ENCODE measurements at regions not wholly inside any gene's neighbourhood (a gene's known extent, or its start where the extent isn't known, plus 50 kb on each side); places are given as distances from the start of the nearest gene placed in this dataset.
"Not testable (repeated sequence)": the region's sequence is repeated elsewhere in the genome, so short reads cannot be mapped to it uniquely, and the experiment has no call there.

DNA sequence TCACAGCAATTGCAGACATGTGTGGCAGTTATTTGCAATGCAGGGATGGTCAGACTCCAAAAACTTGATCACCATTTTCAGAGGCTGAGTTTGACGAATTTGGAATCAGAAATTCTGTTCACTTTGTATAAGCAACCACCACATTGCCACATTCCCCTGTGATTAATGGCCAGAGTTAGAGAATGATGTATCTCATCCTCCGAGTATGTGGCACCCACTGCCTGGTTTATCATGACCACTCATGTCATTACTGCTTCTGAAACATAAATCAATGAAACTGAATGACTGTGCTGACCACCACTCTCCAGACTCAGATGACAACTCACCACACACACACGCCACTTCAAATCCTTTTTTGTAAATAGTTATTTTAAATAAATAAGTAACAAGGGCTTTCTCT lies 66.6 kb upstream of the CACHD1 start:
- no peaks in the 10 kb centered on the region for H3K27me3 ChIP-seq
- H3K9me3 ChIP-seq: no peaks in the 10 kb centered on the region
- no peak for TF ChIP-seq POLR2A (IDR thresholded peaks at IDR 0.05)
- TF ChIP-seq, protein P1, sequence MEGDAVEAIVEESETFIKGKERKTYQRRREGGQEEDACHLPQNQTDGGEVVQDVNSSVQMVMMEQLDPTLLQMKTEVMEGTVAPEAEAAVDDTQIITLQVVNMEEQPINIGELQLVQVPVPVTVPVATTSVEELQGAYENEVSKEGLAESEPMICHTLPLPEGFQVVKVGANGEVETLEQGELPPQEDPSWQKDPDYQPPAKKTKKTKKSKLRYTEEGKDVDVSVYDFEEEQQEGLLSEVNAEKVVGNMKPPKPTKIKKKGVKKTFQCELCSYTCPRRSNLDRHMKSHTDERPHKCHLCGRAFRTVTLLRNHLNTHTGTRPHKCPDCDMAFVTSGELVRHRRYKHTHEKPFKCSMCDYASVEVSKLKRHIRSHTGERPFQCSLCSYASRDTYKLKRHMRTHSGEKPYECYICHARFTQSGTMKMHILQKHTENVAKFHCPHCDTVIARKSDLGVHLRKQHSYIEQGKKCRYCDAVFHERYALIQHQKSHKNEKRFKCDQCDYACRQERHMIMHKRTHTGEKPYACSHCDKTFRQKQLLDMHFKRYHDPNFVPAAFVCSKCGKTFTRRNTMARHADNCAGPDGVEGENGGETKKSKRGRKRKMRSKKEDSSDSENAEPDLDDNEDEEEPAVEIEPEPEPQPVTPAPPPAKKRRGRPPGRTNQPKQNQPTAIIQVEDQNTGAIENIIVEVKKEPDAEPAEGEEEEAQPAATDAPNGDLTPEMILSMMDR (IDR thresholded peaks at IDR 0.05): no peak
- H3K4me1 ChIP-seq: no peaks in the 10 kb centered on the region
- H3K27ac ChIP-seq: no peak overlapping the region
- H3K4me3 ChIP-seq: no peak overlapping the region
- intact Hi-C loops (cut with DNase I; ENCODE audit: low total_unique reads): no loop called here
- no peak for DNase-seq
- H3K36me3 ChIP-seq: no peaks in the 10 kb centered on the region

DNA sequence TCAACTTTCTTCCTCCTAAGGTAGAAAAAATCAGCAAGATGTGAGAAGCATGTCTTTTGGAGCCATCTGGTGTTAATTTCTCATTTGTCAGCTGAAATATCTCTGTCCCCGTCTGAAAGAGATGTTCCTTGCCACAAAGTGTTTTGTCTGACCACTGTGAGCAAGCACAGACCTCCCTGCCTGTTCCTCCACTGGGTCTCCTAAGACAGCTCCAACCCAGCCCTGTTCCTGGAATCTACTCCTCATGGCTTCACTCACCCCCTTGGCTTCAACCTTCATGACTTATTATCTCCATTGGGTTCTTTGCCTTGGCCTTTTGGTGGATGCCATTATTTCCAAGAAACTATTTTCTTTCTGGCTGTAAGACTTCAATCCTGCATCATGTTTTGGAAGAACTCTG lies 65.7 kb upstream of the CACHD1 start:
- intact Hi-C loops (cut with DNase I; ENCODE audit: low total_unique reads): no loop called here
- H3K36me3 ChIP-seq: no peaks in the 10 kb centered on the region
- H3K4me3 ChIP-seq: no peak overlapping the region
- H3K4me1 ChIP-seq: no peaks in the 10 kb centered on the region
- no peak overlapping the region for H3K27ac ChIP-seq
- TF ChIP-seq, protein P1 (IDR thresholded peaks at IDR 0.05): no peak
- no peak for TF ChIP-seq POLR2A (IDR thresholded peaks at IDR 0.05)
- no peak for DNase-seq
- H3K27me3 ChIP-seq: no peaks in the 10 kb centered on the region
- no peaks in the 10 kb centered on the region for H3K9me3 ChIP-seq

DNA sequence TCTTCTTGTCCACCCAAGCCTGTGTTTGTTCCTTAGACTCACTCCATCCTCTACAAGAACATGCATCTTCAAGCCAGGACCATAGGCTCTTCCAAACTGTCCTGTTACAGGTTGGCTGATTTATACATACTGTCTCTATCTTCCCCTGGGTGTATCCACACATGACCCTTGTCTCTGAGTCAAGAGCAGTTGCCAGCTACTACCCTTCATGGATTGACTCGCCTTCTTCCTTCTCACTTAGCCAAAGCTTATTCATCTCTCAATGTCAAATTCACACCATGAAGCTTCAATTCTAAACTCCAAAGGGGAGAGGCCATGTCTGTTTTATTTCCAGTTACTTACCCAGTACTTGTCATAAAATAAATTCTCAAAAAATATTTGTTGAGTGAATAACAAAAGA lies 64.1 kb upstream of the CACHD1 start:
- Histone ChIP-seq H3K27me3 (no peaks in the 10 kb centered on the region), H3K27ac (no peak overlapping the region), H3K4me1 (no peaks in the 10 kb centered on the region), H3K36me3 (no peaks in the 10 kb centered on the region), H3K4me3 (no peak overlapping the region), H3K9me3 (no peaks in the 10 kb centered on the region)
- DNase-seq: no peak
- TF ChIP-seq, protein P1 (IDR thresholded peaks at IDR 0.05): no peak
- TF ChIP-seq POLR2A (IDR thresholded peaks at IDR 0.05): no peak
- intact Hi-C loops (cut with DNase I; ENCODE audit: low total_unique reads): no loop called here

DNA sequence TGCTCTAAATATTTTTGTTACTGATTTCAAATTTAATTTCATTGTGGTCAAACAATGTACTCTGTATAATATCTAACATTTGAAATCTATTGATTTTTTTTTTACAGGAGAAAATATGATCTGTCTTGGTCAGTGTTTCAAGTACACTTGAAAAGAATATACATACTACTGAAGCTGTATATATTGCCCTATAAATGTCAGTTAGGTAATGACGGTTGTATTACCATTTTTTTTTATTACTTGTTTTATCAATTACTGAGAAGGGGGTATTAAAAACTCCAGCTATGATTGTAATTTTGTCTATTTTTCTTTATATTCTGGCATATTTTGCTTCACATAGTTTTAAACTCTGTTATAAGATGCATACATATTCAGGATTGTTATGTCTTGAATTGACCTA lies 59.7 kb upstream of the CACHD1 start:
- Histone ChIP-seq H3K4me1 (no peaks in the 10 kb centered on the region), H3K9me3 (no peaks in the 10 kb centered on the region), H3K27ac (no peak overlapping the region), H3K4me3 (no peak overlapping the region), H3K27me3 (no peaks in the 10 kb centered on the region), H3K36me3 (no peaks in the 10 kb centered on the region)
- intact Hi-C loops (cut with DNase I; ENCODE audit: low total_unique reads): no loop called here
- no peak for TF ChIP-seq POLR2A (IDR thresholded peaks at IDR 0.05)
- TF ChIP-seq, protein P1 (IDR thresholded peaks at IDR 0.05): no peak
- no peak for DNase-seq

DNA sequence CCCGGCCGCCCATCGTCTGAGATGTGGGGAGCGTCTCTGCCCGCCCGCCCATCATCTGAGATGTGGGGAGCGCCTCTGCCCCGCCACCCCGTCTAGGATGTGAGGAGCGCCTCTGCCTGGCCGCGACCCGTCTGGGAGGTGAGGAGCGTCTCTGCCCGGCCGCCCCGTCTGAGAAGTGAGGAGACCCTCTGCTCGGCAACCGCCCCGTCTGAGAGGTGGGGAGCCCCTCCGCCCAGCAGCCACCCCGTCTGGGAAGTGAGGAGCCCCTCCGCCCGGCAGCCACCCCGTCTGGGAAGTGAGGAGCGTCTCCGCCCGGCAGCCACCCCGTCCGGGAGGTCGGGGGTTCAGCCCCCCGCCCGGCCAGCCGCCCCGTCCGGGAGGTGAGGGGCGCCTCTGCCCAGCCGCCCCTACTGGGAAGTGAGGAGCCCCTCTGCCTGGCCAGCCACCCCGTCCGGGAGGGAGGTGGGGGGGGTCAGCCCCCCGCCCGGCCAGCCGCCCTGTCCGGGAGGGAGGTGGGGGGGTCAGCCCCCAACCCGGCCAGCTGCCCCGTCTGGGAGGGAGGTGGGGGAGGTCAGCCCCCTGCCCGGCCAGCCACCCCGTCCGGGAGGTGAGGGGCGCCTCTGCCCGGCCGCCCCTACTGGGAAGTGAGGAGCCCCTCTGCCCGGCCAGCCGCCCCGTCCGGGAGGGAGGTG lies 54.9 kb upstream of the CACHD1 start:
- H3K27me3 ChIP-seq; H3K4me1 ChIP-seq; H3K36me3 ChIP-seq; H3K4me3 ChIP-seq; DNase-seq; intact Hi-C loops (cut with DNase I; ENCODE audit: low total_unique reads); H3K27ac ChIP-seq; H3K9me3 ChIP-seq: not testable (repeated sequence)

GRCh38 chr1:64417803-64418202 lies 52.1 kb upstream of the CACHD1 start:
- intact Hi-C loops (cut with DNase I; ENCODE audit: low total_unique reads): no loop called here
- no peaks in the 10 kb centered on the region for H3K27me3 ChIP-seq
- TF ChIP-seq, protein P1 (IDR thresholded peaks at IDR 0.05): no peak
- no peak for TF ChIP-seq POLR2A (IDR thresholded peaks at IDR 0.05)
- no peaks in the 10 kb centered on the region for H3K4me1 ChIP-seq
- H3K9me3 ChIP-seq: no peaks in the 10 kb centered on the region
- H3K27ac ChIP-seq: no peak overlapping the region
- H3K4me3 ChIP-seq: no peak overlapping the region
- no peak for DNase-seq
- H3K36me3 ChIP-seq: no peaks in the 10 kb centered on the region

All from uterus (tissue), 3 donors.